Ovary (tissue), 7 donors: ENCODE measurements at regions not wholly inside any gene's neighbourhood (a gene's known extent, or its start where the extent isn't known, plus 50 kb on each side); places are given as distances from the start of the nearest gene placed in this dataset.

Experiments used
- DNase-seq, 5 donors: peaks; one replicate each; pipeline ENCODE4 v3.0.0-alpha.2; 2019 to 2020
- H3K27ac ChIP-seq, 2 donors: fragments of 200-600 bp; one replicate each; pipeline versions ENCODE4 v1.5.1 to v1.8.0; 2019 to 2022
- H3K27me3 ChIP-seq: fragments of 200-600 bp; one replicate; pipeline ENCODE4 v1.8.0; 2022
- H3K36me3 ChIP-seq: fragments of 200-600 bp; sonication (generic); one replicate; pipeline ENCODE4 v1.5.1; 2019
- H3K4me1 ChIP-seq: one replicate; pipeline ENCODE4 v1.8.1; 2013; ENCODE audit warnings: mild to moderate bottlenecking, moderate library complexity; ENCODE audit not compliant: insufficient read depth
- H3K4me3 ChIP-seq: fragments of 200-600 bp; sonication (generic); one replicate; pipeline ENCODE4 v1.5.1; 2017
- H3K9me3 ChIP-seq, 2 donors: fragments of 200-600 bp in 1 of 2; sonication (generic) in 1 of 2; one replicate each; pipeline versions ENCODE4 v1.5.1 to v1.8.1; 2013 to 2019; ENCODE audit warnings: mild to moderate bottlenecking in 1 of 2, moderate library complexity in 1 of 2
- EP300 ChIP-seq: sonication (generic); formaldehyde crosslinking; IDR thresholded peaks from one replicate; pipeline ENCODE4 v1.6.1; 2017; ENCODE audit warnings: antibody characterized with exemption
- POLR2A ChIP-seq: fragments of 450-650 bp; IDR thresholded peaks from one replicate; pipeline ENCODE4 v1.6.1; 2017; ENCODE audit warnings: antibody characterized with exemption, mild to moderate bottlenecking, moderate library complexity
- WGBS, 3 donors: extraction: QIAGEN DNeasy Blood & Tissue Kit in 1 of 3; methylation state at CpG; one replicate each; pipeline versions ENCODE4 v1.1.5 to v1.1.7; 2013 to 2017; 5-methylcytosine and 5-hydroxymethylcytosine counted together
- intact Hi-C, 4 donors: fragments of 100-400 bp; cut with DNase I; formaldehyde crosslinking; loops; one replicate each; pipeline versions ENCODE4 v1.11.0 to v1.15.1; 2022 to 2023
- TF ChIP-seq, protein P1 (sequence below), 3 donors: fragments of 450-650 bp in 2 of 3; fragments of 200-600 bp in 1 of 3; IDR thresholded peaks; one replicate each; pipeline versions ENCODE4 v1.5.1 to v1.8.0; 2016 to 2022; ENCODE audit warnings: antibody characterized with exemption in 3 of 3, mild to moderate bottlenecking in 1 of 3
- donor health status: DM: no; HTN: no; CAD: no; lungs with moderate emphysema.
- donor health status: DM: no; HTN: no; CAD: no.
- donor health status: Bipolar disorder and iron deficiency.
- donor health status: DM: no; HTN: no; CAD: no.
- donor health status: DM: yes; HTN: yes; CAD: no.

DNA sequence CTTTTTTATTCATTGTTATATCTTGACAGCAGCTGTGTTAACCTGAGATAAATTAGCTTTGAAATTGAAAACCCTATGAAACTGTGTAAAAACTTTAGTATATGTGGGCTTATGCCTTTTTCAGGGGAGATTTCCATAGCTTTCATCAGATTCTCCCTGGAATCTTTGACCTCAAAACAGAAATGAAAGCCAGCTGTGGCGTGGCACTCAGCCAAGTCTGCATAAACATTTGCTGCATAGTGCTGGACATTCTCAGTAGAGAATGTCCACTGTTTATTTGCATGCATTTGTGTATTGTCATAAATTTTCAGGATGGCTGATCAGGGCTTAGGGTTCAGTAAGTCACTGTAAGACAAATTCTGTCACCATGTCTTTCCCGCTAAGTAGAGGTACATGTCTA, 115.3 kb upstream of the NAP1L1 start:
- no peak overlapping the region for H3K4me3 ChIP-seq
- no peak overlapping the region for H3K27ac ChIP-seq
- 68 to 72% (median 71%) methylated on average over 2 of the region's 2 CpGs for WGBS, 3 donors
- no peaks in the 10 kb centered on the region for H3K9me3 ChIP-seq
- TF ChIP-seq POLR2A, result no peak
- TF ChIP-seq, protein P1, sequence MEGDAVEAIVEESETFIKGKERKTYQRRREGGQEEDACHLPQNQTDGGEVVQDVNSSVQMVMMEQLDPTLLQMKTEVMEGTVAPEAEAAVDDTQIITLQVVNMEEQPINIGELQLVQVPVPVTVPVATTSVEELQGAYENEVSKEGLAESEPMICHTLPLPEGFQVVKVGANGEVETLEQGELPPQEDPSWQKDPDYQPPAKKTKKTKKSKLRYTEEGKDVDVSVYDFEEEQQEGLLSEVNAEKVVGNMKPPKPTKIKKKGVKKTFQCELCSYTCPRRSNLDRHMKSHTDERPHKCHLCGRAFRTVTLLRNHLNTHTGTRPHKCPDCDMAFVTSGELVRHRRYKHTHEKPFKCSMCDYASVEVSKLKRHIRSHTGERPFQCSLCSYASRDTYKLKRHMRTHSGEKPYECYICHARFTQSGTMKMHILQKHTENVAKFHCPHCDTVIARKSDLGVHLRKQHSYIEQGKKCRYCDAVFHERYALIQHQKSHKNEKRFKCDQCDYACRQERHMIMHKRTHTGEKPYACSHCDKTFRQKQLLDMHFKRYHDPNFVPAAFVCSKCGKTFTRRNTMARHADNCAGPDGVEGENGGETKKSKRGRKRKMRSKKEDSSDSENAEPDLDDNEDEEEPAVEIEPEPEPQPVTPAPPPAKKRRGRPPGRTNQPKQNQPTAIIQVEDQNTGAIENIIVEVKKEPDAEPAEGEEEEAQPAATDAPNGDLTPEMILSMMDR (IDR thresholded peaks at IDR 0.05), result no peak
- TF ChIP-seq EP300, result no peak
- no peak for DNase-seq
- no peaks in the 10 kb centered on the region for H3K4me1 ChIP-seq
- intact Hi-C loops, result no loop called here
- no peaks in the 10 kb centered on the region for H3K27me3 ChIP-seq
- no peaks in the 10 kb centered on the region for H3K36me3 ChIP-seq

DNA sequence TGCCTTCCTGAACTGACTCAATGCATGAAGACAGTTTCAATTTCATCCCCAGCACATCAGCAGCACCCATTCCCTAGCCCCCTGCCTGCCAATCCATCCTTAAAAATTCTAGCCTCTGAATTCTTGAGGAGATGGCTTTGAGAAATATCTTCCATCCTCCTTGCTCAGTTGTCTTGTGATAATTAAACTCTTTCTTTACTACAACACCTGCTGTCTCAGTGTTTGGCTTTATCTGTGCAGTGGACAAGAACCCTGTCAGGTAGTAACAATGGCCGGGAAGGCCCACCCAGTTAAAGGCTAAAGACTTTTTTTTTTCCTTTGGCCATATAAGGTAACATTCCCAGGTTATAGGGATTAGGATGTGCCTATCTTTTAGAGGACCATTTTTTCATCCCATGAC, 114.4 kb upstream of the NAP1L1 start:
- no peaks in the 10 kb centered on the region for H3K9me3 ChIP-seq
- no peak overlapping the region for H3K4me3 ChIP-seq

DNA sequence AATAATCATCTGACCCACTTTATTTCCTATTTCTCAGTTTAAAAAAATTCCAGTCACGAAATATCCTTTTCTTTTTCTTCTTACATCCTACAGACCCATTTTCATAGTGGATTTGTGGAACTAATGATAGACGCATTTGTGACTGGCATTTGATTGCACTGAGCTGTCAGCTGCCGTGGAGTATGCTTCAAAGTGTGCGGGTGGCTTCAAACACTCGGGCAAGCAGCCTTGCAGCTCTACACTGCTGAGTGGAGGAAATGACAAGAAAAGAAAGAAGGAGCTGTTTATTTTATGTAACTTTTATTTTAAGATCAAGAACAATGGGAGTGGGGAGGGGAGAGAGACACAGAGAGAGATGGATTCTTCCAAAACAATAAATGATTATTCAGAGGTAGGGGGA, 112.8 kb upstream of the NAP1L1 start:
- no peak overlapping the region for H3K27ac ChIP-seq
- no peaks in the 10 kb centered on the region for H3K27me3 ChIP-seq
- H3K4me1 ChIP-seq, result no peaks in the 10 kb centered on the region
- intact Hi-C loops, result no loop called here
- no peak overlapping the region for H3K4me3 ChIP-seq
- WGBS, 3 donors, result 77% methylated on average over 5 of the region's 5 CpGs
- TF ChIP-seq POLR2A, result no peak
- TF ChIP-seq, protein P1 (IDR thresholded peaks at IDR 0.05), result no peak
- no peak for TF ChIP-seq EP300
- no peaks in the 10 kb centered on the region for H3K9me3 ChIP-seq
- no peaks in the 10 kb centered on the region for H3K36me3 ChIP-seq
- DNase-seq, result no peak

More for the DNA sequence above, 114.4 kb upstream of the NAP1L1 start:
- Histone ChIP-seq H3K27me3 (no peaks in the 10 kb centered on the region), H3K4me1 (no peaks in the 10 kb centered on the region), H3K36me3 (no peaks in the 10 kb centered on the region), H3K27ac (no peak overlapping the region)
- DNase-seq, result no peak
- no peak for TF ChIP-seq EP300
- TF ChIP-seq POLR2A, result no peak
- TF ChIP-seq, protein P1 (IDR thresholded peaks at IDR 0.05), result no peak
- intact Hi-C loops, result no loop called here
- 93 to 100% (median 93%) methylated on average over 1 of the region's 1 CpG for WGBS, 3 donors

DNA sequence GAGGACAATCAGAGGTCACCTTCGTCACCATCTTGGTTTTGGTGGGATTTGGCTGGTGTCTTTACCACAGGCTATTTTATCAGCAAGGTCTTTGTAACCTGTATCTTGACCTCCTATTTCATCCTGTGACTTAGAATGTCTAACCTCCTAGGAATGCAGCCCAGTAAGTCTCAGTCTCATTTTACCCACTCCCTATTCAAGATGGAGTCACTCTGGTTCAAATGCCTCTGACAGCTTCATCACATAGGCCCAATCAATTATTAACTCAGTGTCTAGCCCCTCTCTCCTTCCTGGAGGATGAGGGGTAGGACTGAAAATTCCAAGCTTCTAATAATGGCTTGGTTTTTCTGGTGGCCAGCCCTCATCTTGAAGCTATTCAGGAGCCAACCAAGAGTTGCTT, 111.4 kb upstream of the NAP1L1 start:
- Histone ChIP-seq H3K27ac (no peak overlapping the region), H3K4me3 (no peak overlapping the region), H3K4me1 (no peaks in the 10 kb centered on the region), H3K9me3 (no peaks in the 10 kb centered on the region), H3K36me3 (no peaks in the 10 kb centered on the region), H3K27me3 (no peaks in the 10 kb centered on the region)
- TF ChIP-seq EP300, result no peak
- TF ChIP-seq, protein P1 (IDR thresholded peaks at IDR 0.05), result no peak
- TF ChIP-seq POLR2A, result no peak
- DNase-seq, result no peak
- 34 to 87% (median 80%) methylated on average over 1 of the region's 1 CpG for WGBS, 3 donors
- intact Hi-C loops, result no loop called here

DNA sequence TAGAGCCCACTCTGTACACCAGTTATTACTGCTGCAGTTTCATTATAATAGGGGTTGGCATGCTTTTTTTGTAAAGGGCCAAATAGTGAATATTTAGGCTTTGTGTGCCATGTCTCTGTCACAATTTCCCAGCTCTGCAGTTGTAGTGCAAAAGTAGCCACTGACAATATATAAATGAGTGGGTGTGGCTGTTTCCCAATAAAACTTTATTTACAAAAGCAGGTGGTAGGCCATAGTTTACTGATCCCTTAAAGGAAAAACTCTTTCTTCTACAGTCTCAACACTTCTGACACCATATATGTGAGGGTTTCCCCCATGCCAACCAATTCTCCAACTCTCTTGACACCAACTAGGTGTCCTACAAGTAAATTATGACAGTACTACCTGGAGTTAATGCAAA, 110.2 kb upstream of the NAP1L1 start:
- Histone ChIP-seq H3K4me1 (no peaks in the 10 kb centered on the region), H3K9me3 (no peaks in the 10 kb centered on the region), H3K27me3 (no peaks in the 10 kb centered on the region), H3K36me3 (no peaks in the 10 kb centered on the region), H3K27ac (no peak overlapping the region), H3K4me3 (no peak overlapping the region)
- DNase-seq, result no peak
- no peak for TF ChIP-seq POLR2A
- TF ChIP-seq, protein P1 (IDR thresholded peaks at IDR 0.05), result no peak
- no peak for TF ChIP-seq EP300
- intact Hi-C loops, result no loop called here
